AML-193 (cell line): ENCODE measurements at regions not wholly inside any gene's neighbourhood (a gene's known extent, or its start where the extent isn't known, plus 50 kb on each side); places are given as distances from the start of the nearest gene placed in this dataset.
"Not testable (repeated sequence)": the region's sequence is repeated elsewhere in the genome, so short reads cannot be mapped to it uniquely, and the experiment has no call there.

ENCODE experiments used
- DNase-seq, 2 experiments: peaks; one replicate each; lab custom pipeline; 2025; lab: John Stamatoyannopoulos, UW

DNA sequence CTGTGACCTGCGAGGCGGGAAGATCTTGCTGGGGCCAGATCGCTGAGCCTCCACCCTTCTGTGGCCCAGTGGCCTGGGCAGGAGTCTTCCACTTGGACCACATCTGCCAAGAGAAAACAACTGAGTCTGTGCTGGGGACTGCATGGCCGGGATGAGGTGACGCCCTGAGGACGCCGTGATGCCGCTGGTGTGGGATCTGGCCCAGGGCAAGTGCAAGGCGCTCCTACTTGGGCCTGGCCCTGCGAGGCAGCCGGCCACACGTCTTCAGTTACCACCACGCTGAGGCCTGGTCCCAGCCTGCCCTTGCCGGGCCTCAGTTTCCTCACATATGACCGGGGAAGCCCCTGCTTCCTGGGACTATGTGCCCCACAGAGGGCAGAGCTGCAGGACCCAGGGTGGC lies 133.4 kb downstream of the SLC25A46 start:
- DNase-seq, result no peak

DNA sequence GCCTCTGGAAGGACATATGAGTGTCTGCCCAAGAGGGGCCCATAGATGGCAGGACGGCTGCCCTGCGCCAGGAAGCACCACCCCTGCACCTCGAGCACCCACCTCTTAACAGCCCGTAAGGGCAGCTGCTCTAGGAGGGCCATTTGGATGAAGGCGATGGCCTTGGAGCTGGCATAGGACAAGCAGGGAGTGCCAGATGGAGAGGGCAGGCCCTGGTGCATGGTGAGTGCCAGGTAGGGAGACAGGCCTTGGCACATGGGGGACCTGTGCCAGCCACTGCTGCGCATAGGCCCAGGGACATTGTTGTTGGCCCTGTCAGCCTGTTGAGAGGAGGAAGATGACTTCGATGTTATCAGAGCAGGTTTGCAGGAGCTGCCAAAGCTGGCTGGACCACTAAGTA lies 134.2 kb downstream of the SLC25A46 start:
- DNase-seq, result no peak

GRCh38 chr5:110873773-110874437 lies 135.1 kb downstream of the SLC25A46 start:
- no peak for DNase-seq

GRCh38 chr5:110875115-110875514 lies 136.3 kb downstream of the SLC25A46 start:
- not testable (repeated sequence) for DNase-seq

- no peak for DNase-seq
These were observed 139.3 kb downstream of the SLC25A46 start for GRCh38 chr5:110878115-110878514.

- DNase-seq, result no peak
These were observed 140.9 kb downstream of the SLC25A46 start for GRCh38 chr5:110879675-110880074.

DNA sequence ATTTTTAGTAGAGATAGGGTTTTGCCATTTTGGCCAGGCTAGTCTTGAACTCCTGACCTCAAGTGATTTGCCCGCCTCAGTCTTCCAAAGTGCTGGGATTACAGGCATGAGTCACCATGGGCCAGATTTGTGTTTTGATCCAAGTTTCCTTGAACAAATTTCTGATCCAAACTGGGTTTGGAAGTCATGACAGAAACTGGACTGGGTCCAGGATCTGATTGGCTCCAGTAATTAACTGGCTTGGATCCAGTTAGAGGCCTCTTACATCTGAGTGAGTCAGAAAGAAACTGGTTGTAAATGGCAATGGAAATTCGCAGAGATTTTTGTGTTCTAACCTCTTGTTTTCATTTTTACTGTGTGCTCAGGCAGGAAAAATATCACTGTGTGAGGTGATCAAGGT lies 141.6 kb downstream of the SLC25A46 start:
- no peak for DNase-seq

DNA sequence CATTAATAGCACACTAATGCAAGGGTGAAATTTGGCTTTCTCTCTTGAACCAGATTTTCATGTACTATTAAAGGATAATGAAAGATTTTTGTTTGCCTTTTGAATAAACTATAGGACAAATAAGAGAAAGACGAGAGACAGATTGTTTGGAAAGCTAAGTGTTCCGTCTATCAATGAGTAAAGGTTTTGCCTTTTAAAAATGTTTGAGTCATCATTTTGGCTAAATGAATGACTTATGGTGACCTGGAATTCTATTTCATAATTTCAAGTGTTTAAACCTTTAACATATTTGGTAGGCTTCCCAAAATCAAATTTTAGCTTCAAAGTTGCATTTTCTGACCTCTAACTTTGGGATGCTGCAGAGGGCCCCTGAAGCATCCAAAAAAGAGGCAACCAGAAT lies 145.2 kb downstream of the SLC25A46 start:
- DNase-seq, result no peak

DNA sequence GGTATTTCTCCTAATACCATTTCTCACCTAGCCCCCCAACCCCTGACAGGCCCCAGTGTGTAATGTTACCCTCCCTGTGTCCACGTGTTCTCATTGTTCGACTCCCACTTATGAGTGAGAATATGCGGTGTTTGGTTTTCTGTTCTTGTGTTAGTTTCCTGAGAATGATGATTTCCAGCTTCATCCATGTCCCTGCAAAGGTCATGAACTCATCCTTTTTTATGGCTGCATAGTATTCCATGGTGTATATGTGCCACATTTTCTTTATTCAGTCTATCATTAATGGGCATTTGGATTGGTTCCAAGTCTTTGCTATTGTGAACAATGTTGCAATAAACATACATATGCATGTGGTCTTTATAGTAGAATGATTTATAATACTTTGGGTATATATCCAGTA lies 148.4 kb downstream of the SLC25A46 start:
- DNase-seq, result not testable (repeated sequence)

GRCh38 chr5:110893854-110894483 lies 155.2 kb downstream of the SLC25A46 start:
- not testable (repeated sequence) for DNase-seq

GRCh38 chr5:110894805-110895204 lies 156.0 kb downstream of the SLC25A46 start:
- no peak for DNase-seq

GRCh38 chr5:110896901-110897300 lies 158.1 kb downstream of the SLC25A46 start:
- DNase-seq, result no peak

- no peak for DNase-seq
These were observed 161.0 kb downstream of the SLC25A46 start for GRCh38 chr5:110899566-110900412.

DNA sequence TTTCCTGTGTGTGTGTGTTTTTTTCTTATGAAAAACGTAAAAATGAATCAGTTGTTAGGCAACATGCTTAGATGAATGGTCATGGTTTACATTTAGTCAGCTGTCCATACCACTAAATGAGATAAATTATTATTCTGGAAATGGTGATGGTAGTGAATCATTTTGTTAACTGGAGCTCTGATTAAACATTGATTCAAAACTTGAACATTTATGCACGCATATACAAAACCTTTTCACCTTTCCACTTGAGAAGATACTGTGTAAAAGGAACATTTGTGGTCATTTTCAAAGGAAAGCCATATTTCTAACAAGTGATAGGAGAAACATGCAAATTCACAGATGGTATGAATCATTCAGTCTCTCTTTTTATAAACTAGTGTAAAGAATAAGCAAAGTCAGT lies 162.0 kb downstream of the SLC25A46 start:
- no peak for DNase-seq

- DNase-seq, result no peak
These were observed 165.2 kb downstream of the SLC25A46 start for GRCh38 chr5:110903966-110904365.

DNA sequence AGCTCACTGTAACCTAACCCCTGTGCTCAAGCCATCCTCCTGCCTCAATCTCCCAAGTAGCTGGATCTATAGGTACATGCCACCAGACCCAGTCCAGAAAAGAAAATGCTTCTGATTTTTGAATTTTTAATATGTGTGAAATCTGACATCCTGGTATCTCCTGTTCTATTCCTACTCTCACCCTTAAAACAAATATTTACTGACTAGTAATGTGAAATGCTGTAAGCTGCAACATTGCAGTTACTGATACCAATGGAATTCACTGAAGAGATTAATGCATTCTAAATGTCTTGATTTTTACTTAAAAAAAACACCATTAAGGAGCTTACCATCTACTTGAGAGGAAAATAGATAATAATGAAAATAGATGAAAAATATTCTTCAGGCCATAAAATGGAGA lies 162.7 kb upstream of the TSLP start:
- DNase-seq, result no peak

DNA sequence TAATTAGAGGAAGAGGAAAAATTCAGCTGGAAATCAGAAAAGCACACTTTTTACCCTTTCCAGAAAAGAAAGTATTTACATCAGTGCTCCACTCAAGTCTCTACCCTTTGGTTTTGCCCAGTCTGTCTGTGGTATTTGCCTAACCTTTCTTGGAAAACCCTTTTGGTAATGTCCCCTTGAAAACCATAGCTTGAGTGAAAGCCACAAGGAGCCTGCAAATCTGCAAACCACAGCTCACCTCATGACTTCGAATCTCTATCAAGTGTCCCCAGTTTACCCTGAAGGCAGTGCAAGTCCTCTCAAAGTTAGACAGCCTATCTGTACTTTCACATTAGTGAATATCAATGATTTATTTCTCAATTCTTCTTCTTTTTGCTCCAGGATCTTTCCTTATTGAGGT lies 162.1 kb upstream of the TSLP start:
- DNase-seq, result no peak

DNA sequence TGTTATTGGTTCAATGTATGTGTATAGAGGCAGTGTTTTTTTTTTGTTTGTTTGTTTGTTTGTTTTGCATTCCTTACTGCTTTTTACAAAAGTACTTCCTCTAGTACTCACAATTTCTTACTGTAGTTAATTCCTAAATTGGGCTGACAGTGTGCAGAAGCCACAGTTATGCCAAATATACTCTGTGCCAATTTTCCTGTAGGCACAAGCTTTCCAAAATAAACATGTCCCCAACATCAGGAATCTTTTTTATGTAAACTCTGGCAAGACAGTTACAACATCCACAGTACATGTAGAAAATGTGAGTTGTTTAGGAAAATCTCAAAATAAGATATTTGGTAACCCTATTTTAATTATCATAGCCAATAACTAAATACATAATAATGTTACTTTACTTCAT lies 161.6 kb upstream of the TSLP start:
- no peak for DNase-seq

GRCh38 chr5:110913221-110913620 lies 158.3 kb upstream of the TSLP start:
- no peak for DNase-seq

- no peak for DNase-seq
These were observed 155.0 kb upstream of the TSLP start for GRCh38 chr5:110916381-110917049.

DNA sequence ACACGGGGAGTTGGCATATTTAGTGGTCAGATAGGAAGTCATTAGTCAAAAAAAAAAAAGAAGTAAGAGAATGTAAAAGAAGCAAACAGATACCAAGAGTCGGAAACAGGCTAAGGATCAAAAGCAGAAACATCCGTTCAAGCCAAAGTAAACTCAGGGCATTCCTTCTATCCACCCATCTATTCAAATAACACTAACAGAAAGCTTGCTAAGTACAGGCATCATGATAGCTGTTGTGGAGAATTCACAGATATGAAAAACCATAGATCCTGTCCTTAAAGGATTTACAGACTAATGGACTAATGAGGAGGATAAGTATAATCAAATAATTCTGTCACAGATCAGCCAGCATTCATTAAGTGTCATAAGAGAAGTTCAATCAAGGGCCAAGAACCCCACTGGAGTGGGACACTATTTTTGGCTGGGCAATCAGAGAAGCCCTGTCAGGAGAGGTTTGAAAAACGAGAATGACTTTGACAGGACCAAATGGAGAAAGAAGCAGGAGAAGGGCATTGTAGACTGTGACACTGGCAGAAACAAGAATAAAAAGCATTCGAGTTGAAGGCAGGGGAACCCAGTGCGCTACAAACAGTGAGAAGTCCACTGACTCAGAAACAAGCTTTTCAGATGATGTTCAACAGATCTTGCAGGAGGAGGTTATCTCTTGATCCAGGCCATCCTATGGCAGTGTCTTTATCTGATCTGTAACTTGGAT lies 154.2 kb upstream of the TSLP start:
- DNase-seq, result no peak

- no peak for DNase-seq
These were observed 152.8 kb upstream of the TSLP start for GRCh38 chr5:110918683-110919082.
